Astrocyte (in vitro differentiated cells and primary cell): ENCODE measurements at regions not wholly inside any gene's neighbourhood (a gene's known extent, or its start where the extent isn't known, plus 50 kb on each side); places are given as distances from the start of the nearest gene placed in this dataset.

Experiments
- DNase-seq: peaks from one replicate; pipeline ENCODE4 v3.0.0-alpha.2; 2010; ENCODE audit warnings: low read depth
- FAIRE-seq: peaks from 2 replicates; lab custom pipeline; 2011; peaks lifted over from hg19 to GRCh38; lab: Jason Lieb, UNC
- H2AFZ ChIP-seq: 2 replicates; pipeline ENCODE4 v1.6.0; 2012; ENCODE audit warnings: low read depth, low read length, inconsistent platforms
- H3K27ac ChIP-seq: 2 replicates; pipeline ENCODE4 v1.5.1; 2011; ENCODE audit warnings: low read depth, low read length, inconsistent platforms
- H3K27me3 ChIP-seq: 2 replicates; pipeline ENCODE4 v1.6.0; 2011; ENCODE audit warnings: low read length, inconsistent platforms; ENCODE audit not compliant: insufficient read depth
- H3K36me3 ChIP-seq: 2 replicates; pipeline ENCODE4 v1.5.1; 2011; ENCODE audit warnings: low read length, inconsistent platforms; ENCODE audit not compliant: insufficient read depth
- H3K4me1 ChIP-seq: 2 replicates; pipeline ENCODE4 v1.5.1; 2011; ENCODE audit warnings: low read length, inconsistent platforms; ENCODE audit not compliant: insufficient read depth
- H3K4me2 ChIP-seq: 2 replicates; pipeline ENCODE4 v1.6.0; 2012; ENCODE audit warnings: low read length, inconsistent platforms
- H3K4me3 ChIP-seq: 2 replicates; pipeline ENCODE4 v1.5.1; 2011; ENCODE audit warnings: low read depth, mild to moderate bottlenecking, low read length, inconsistent platforms; ENCODE audit not compliant: insufficient read depth
- H3K79me2 ChIP-seq: 2 replicates; pipeline ENCODE4 v1.6.0; 2012; ENCODE audit warnings: mild to moderate bottlenecking, low read length, inconsistent platforms; ENCODE audit not compliant: insufficient read depth
- H3K9ac ChIP-seq: 2 replicates; pipeline ENCODE4 v1.6.0; 2012; ENCODE audit warnings: mild to moderate bottlenecking, low read length, inconsistent platforms
- H3K9me3 ChIP-seq: 2 replicates; pipeline ENCODE4 v1.5.1; 2012; ENCODE audit warnings: low read depth, mild to moderate bottlenecking, low read length, inconsistent platforms; ENCODE audit not compliant: insufficient read depth
- H4K20me1 ChIP-seq: 2 replicates; pipeline ENCODE4 v1.6.0; 2012; ENCODE audit warnings: low read length, inconsistent platforms; ENCODE audit not compliant: insufficient read depth
- H3K27ac Mint-ChIP-seq: one replicate; pipeline ENCODE4 v1.8.0; 2021; ENCODE audit warnings: mild to moderate bottlenecking, mixed read lengths; ENCODE audit not compliant: unreplicated experiment
- H3K27me3 Mint-ChIP-seq: one replicate; pipeline ENCODE4 v1.8.0; 2021; ENCODE audit warnings: low read depth, mixed read lengths; ENCODE audit not compliant: unreplicated experiment
- H3K36me3 Mint-ChIP-seq: one replicate; pipeline ENCODE4 v1.8.0; 2021; ENCODE audit warnings: low read depth, mixed read lengths; ENCODE audit not compliant: unreplicated experiment
- H3K4me1 Mint-ChIP-seq: one replicate; pipeline ENCODE4 v1.8.0; 2021; ENCODE audit warnings: low read depth, mixed read lengths; ENCODE audit not compliant: unreplicated experiment
- H3K4me3 Mint-ChIP-seq: one replicate; pipeline ENCODE4 v1.8.0; 2021; ENCODE audit warnings: mild to moderate bottlenecking, moderate library complexity, mixed read lengths; ENCODE audit not compliant: unreplicated experiment
- H3K9me3 Mint-ChIP-seq: one replicate; pipeline ENCODE4 v1.8.0; 2021; ENCODE audit warnings: mild to moderate bottlenecking, mixed read lengths; ENCODE audit not compliant: unreplicated experiment
- EZH2 ChIP-seq: IDR thresholded peaks from 2 replicates; pipeline ENCODE4 v1.6.1; 2012; ENCODE audit warnings: mild to moderate bottlenecking, low read length, inconsistent platforms; ENCODE audit not compliant: insufficient read depth
- TF ChIP-seq, protein P1 (sequence below): IDR thresholded peaks from 2 replicates; pipeline ENCODE4 v1.5.1; 2011; ENCODE audit warnings: low read depth, mild to moderate bottlenecking, inconsistent platforms, low read length, moderate library complexity; ENCODE audit not compliant: insufficient read depth

- Histone ChIP-seq H3K4me3 (no peak overlapping the region), H3K9ac (no peak overlapping the region), H3K4me1 (no peaks in the 10 kb centered on the region), H4K20me1 (no peaks in the 10 kb centered on the region), H2AFZ (peak overlapping the region; percentile 39), H3K79me2 (no peaks in the 10 kb centered on the region), H3K27ac (no peak overlapping the region), H3K27me3 (no peaks in the 10 kb centered on the region), H3K9me3 (no peaks in the 10 kb centered on the region), H3K4me2 (no peak overlapping the region), H3K36me3 (no peaks in the 10 kb centered on the region)
- no peak overlapping the region for H3K4me3 Mint-ChIP-seq
- no peak for DNase-seq
- H3K27me3 Mint-ChIP-seq: no peaks in the 10 kb centered on the region
- FAIRE-seq: no peak
- H3K9me3 Mint-ChIP-seq: no peaks in the 10 kb centered on the region
- H3K4me1 Mint-ChIP-seq: peaks cover 6% of the 10 kb centered on the region
- no peaks in the 10 kb centered on the region for H3K36me3 Mint-ChIP-seq
- no peak for TF ChIP-seq EZH2
- TF ChIP-seq, protein P1, sequence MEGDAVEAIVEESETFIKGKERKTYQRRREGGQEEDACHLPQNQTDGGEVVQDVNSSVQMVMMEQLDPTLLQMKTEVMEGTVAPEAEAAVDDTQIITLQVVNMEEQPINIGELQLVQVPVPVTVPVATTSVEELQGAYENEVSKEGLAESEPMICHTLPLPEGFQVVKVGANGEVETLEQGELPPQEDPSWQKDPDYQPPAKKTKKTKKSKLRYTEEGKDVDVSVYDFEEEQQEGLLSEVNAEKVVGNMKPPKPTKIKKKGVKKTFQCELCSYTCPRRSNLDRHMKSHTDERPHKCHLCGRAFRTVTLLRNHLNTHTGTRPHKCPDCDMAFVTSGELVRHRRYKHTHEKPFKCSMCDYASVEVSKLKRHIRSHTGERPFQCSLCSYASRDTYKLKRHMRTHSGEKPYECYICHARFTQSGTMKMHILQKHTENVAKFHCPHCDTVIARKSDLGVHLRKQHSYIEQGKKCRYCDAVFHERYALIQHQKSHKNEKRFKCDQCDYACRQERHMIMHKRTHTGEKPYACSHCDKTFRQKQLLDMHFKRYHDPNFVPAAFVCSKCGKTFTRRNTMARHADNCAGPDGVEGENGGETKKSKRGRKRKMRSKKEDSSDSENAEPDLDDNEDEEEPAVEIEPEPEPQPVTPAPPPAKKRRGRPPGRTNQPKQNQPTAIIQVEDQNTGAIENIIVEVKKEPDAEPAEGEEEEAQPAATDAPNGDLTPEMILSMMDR: no peak
- no peak overlapping the region for H3K27ac Mint-ChIP-seq
These were observed 109.5 kb downstream of the FANCF start for GRCh38 chr11:22516111-22516510.

DNA sequence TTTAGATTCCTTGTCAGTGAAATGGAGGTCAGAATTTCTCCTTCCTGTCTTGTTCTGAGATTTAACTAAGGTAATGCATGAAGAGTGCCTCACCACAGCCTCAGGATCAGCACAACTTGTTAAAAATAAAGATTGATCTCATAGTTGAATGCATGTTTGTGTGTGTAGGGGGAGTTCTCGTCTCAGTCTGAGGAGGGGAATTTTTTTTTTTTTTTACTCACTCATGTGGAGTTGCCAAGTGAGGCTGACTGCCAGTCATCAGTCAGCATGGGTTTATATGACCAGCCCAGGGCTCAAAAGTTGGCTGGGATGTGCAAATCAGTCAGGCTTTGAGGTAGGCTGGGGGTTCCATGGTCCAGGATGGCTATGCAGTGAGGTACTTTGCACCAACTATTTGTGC is 113.2 kb downstream of the FANCF start:
- H3K27me3 Mint-ChIP-seq: no peaks in the 10 kb centered on the region
- H3K36me3 Mint-ChIP-seq: no peaks in the 10 kb centered on the region
- Histone ChIP-seq H3K4me3 (no peak overlapping the region), H3K9ac (no peak overlapping the region), H3K27ac (no peak overlapping the region), H3K27me3 (no peaks in the 10 kb centered on the region), H3K9me3 (no peaks in the 10 kb centered on the region), H3K79me2 (no peaks in the 10 kb centered on the region), H3K4me2 (no peak overlapping the region), H3K4me1 (peaks cover 5% of the 10 kb centered on the region), H2AFZ (no peak overlapping the region), H4K20me1 (no peaks in the 10 kb centered on the region), H3K36me3 (no peaks in the 10 kb centered on the region)
- no peak overlapping the region for H3K4me3 Mint-ChIP-seq
- peak; percentile 37 for DNase-seq
- H3K9me3 Mint-ChIP-seq: no peaks in the 10 kb centered on the region
- no peak for FAIRE-seq
- peaks cover 8% of the 10 kb centered on the region for H3K4me1 Mint-ChIP-seq
- no peak overlapping the region for H3K27ac Mint-ChIP-seq
- no peak for TF ChIP-seq EZH2
- TF ChIP-seq, protein P1: no peak

- Mint-ChIP-seq H3K4me1 (peaks cover 8% of the 10 kb centered on the region), H3K27ac (no peak overlapping the region), H3K27me3 (no peaks in the 10 kb centered on the region), H3K4me3 (no peak overlapping the region), H3K9me3 (no peaks in the 10 kb centered on the region), H3K36me3 (no peaks in the 10 kb centered on the region)
- H3K27ac ChIP-seq: no peak overlapping the region
- H3K9me3 ChIP-seq: no peaks in the 10 kb centered on the region
- H3K4me3 ChIP-seq: no peak overlapping the region
- H3K9ac ChIP-seq: no peak overlapping the region
- FAIRE-seq (no peak), DNase-seq (peak; percentile 84)
- H3K79me2 ChIP-seq: no peaks in the 10 kb centered on the region
- peak overlapping the region; percentile 50 for H3K4me2 ChIP-seq
- TF ChIP-seq, protein P1: no peak
- no peak for TF ChIP-seq EZH2
- H2AFZ ChIP-seq: no peak overlapping the region
- H3K27me3 ChIP-seq: no peaks in the 10 kb centered on the region
- no peaks in the 10 kb centered on the region for H3K36me3 ChIP-seq
- peaks cover 5% of the 10 kb centered on the region for H3K4me1 ChIP-seq
- no peaks in the 10 kb centered on the region for H4K20me1 ChIP-seq
These were observed 114.9 kb downstream of the FANCF start for GRCh38 chr11:22510741-22511140.
